ENCODE measurements at regions not wholly inside any gene's neighbourhood (a gene's known extent, or its start where the extent isn't known, plus 50 kb on each side); places are given as distances from the start of the nearest gene placed in this dataset.

- Histone ChIP-seq H3K36me3 (ENCODE audit: insufficient read depth, low read length) (no peaks in the 10 kb centered on the region), H3K9me2 (ENCODE audit: insufficient read depth, low read length) (no peaks in the 10 kb centered on the region), H3K4me1 (ENCODE audit: insufficient read depth, low read length, poor library complexity, severe bottlenecking) (no peaks in the 10 kb centered on the region), H3K79me2 (ENCODE audit: insufficient read depth, low read depth, low read length) (no peaks in the 10 kb centered on the region), H2AFZ (ENCODE audit: low read length) (no peak overlapping the region), H3K4me2 (ENCODE audit: low read length) (no peak overlapping the region), H4K20me1 (ENCODE audit: insufficient read depth, low read length) (no peaks in the 10 kb centered on the region), H3K27ac (ENCODE audit: low read depth, low read length, poor library complexity, severe bottlenecking) (no peak overlapping the region), H3K9me3 (ENCODE audit: low read length) (no peaks in the 10 kb centered on the region; the same call in 1 of the 2 replicates), H3K4me3 (ENCODE audit: low read depth, low read length, poor library complexity, severe bottlenecking) (no peak overlapping the region)
- BruUV-seq (replicated peaks), result no TSS peak
- ChIA-PET POLR2A (no interaction called here), CTCF (ENCODE audit: unreplicated experiment) (no interaction called here)
- TF ChIP-seq EZH2phosphoT487 (IDR thresholded peaks at IDR 0.05; ENCODE audit: borderline replicate concordance, low read depth, low read length), result no peak
- TF ChIP-seq CTCF (conservative IDR thresholded peaks at IDR 0.05; ENCODE audit: low read length), result no peak
- DNase-seq (ENCODE audit: low spot score), result no peak
- intact Hi-C loops (cut with micrococcal nuclease; ENCODE audit: unreplicated experiment), result no loop called here
Observed at GRCh38 chr14:83706231-83706954, 1823.6 kb upstream of the FLRT2 start.

- H2AFZ ChIP-seq (ENCODE audit: low read length), result no peak overlapping the region
- ChIA-PET POLR2A (interaction anchor here (0.6 kb wide), 1 partner anchor 30 kb away, joined by 3 read pairs; no protein-coding TSS in a partner anchor), CTCF (ENCODE audit: unreplicated experiment) (no interaction called here)
- TF ChIP-seq CTCF (conservative IDR thresholded peaks at IDR 0.05; ENCODE audit: low read length) (no peak), EZH2phosphoT487 (IDR thresholded peaks at IDR 0.05; ENCODE audit: borderline replicate concordance, low read depth, low read length) (no peak)
- no peaks in the 10 kb centered on the region; the same call in 1 of the 2 replicates for H3K9me3 ChIP-seq (ENCODE audit: low read length)
- no peak overlapping the region for H3K4me3 ChIP-seq (ENCODE audit: low read depth, low read length, poor library complexity, severe bottlenecking)
- no peaks in the 10 kb centered on the region for H4K20me1 ChIP-seq (ENCODE audit: insufficient read depth, low read length)
- H3K27ac ChIP-seq (ENCODE audit: low read depth, low read length, poor library complexity, severe bottlenecking), result no peak overlapping the region
- intact Hi-C loops (cut with micrococcal nuclease; ENCODE audit: unreplicated experiment), result no loop called here
- no TSS peak for BruUV-seq (replicated peaks)
- no peaks in the 10 kb centered on the region for H3K79me2 ChIP-seq (ENCODE audit: insufficient read depth, low read depth, low read length)
- H3K36me3 ChIP-seq (ENCODE audit: insufficient read depth, low read length), result no peaks in the 10 kb centered on the region
- no peaks in the 10 kb centered on the region for H3K4me1 ChIP-seq (ENCODE audit: insufficient read depth, low read length, poor library complexity, severe bottlenecking)
- H3K4me2 ChIP-seq (ENCODE audit: low read length), result no peak overlapping the region
- no peaks in the 10 kb centered on the region for H3K9me2 ChIP-seq (ENCODE audit: insufficient read depth, low read length)
- DNase-seq (ENCODE audit: low spot score), result no peak
Observed at GRCh38 chr14:83707056-83707455, 1822.9 kb upstream of the FLRT2 start.

- TF ChIP-seq EZH2phosphoT487 (IDR thresholded peaks at IDR 0.05; ENCODE audit: borderline replicate concordance, low read depth, low read length), result no peak
- TF ChIP-seq CTCF (conservative IDR thresholded peaks at IDR 0.05; ENCODE audit: low read length), result no peak
- Histone ChIP-seq H3K4me2 (ENCODE audit: low read length) (no peak overlapping the region), H3K4me1 (ENCODE audit: insufficient read depth, low read length, poor library complexity, severe bottlenecking) (no peaks in the 10 kb centered on the region), H3K79me2 (ENCODE audit: insufficient read depth, low read depth, low read length) (no peaks in the 10 kb centered on the region), H3K9me3 (ENCODE audit: low read length) (no peaks in the 10 kb centered on the region), H4K20me1 (ENCODE audit: insufficient read depth, low read length) (no peaks in the 10 kb centered on the region), H3K9me2 (ENCODE audit: insufficient read depth, low read length) (no peaks in the 10 kb centered on the region), H3K4me3 (ENCODE audit: low read depth, low read length, poor library complexity, severe bottlenecking) (no peak overlapping the region), H2AFZ (ENCODE audit: low read length) (no peak overlapping the region), H3K36me3 (ENCODE audit: insufficient read depth, low read length) (no peaks in the 10 kb centered on the region), H3K27ac (ENCODE audit: low read depth, low read length, poor library complexity, severe bottlenecking) (no peak overlapping the region)
- ChIA-PET POLR2A (no interaction called here), CTCF (ENCODE audit: unreplicated experiment) (no interaction called here)
- intact Hi-C loops (cut with micrococcal nuclease; ENCODE audit: unreplicated experiment), result no loop called here
- no TSS peak for BruUV-seq (replicated peaks)
- no peak for DNase-seq (ENCODE audit: low spot score)
Observed at GRCh38 chr14:83709116-83709515, 1820.8 kb upstream of the FLRT2 start.

Data from OCI-LY7 (cell line).